ENCODE measurements at regions not wholly inside any gene's neighbourhood (a gene's known extent, or its start where the extent isn't known, plus 50 kb on each side); places are given as distances from the start of the nearest gene placed in this dataset.
"Not testable (repeated sequence)": the region's sequence is repeated elsewhere in the genome, so short reads cannot be mapped to it uniquely, and the experiment has no call there.

DNA sequence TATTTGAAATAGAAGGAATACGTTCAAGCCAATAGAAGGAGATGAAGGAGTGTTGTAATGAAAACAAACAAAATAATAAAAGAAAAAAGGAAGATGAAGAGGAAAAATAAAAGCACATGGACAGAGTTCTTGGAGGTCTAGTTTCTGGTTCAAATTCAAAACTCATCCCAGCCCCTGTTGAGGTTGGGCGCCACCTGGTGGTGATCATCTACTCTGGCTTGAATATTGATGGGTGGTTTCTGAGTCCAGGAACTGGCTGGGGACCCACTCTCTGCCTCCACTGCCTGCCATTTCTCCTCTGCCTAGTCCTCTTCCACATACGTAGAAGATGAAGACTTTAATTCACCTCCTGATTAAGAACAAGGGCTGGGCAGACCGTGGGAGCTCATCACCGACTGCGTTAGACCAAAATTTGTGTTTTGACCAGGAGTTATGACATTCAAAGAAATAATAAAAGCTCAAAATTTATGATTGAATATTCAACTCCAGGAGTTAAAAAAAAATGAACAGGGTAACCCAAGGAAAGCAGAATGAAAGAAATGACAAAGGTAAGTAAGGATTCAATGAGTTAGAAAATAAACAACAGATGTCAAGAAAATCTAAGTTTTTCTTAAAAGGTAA, 99.0 kb upstream of the SLC1A3 start:
- H3K27me3 Mint-ChIP-seq (ENCODE audit: low read depth, unreplicated experiment), result no peaks in the 10 kb centered on the region
- no peak overlapping the region for H3K27ac ChIP-seq (ENCODE audit: low read depth, low read length)
- DNase-seq (ENCODE audit: low read depth), result peak; percentile 36
- H3K4me3 Mint-ChIP-seq (ENCODE audit: unreplicated experiment), result no peak overlapping the region
- H3K9me3 Mint-ChIP-seq (ENCODE audit: unreplicated experiment), result peaks cover 10% of the 10 kb centered on the region
- H3K4me1 Mint-ChIP-seq (ENCODE audit: low read depth, unreplicated experiment), result peaks cover 24% of the 10 kb centered on the region
- no peak overlapping the region for H3K27ac Mint-ChIP-seq (ENCODE audit: unreplicated experiment)
- no peak overlapping the region for H3K9ac ChIP-seq (ENCODE audit: low read length)
- no peaks in the 10 kb centered on the region for H3K9me3 ChIP-seq (ENCODE audit: insufficient read depth, low read depth, low read length)
- no peak overlapping the region for H3K4me3 ChIP-seq (ENCODE audit: insufficient read depth, low read depth, low read length)
- no peaks in the 10 kb centered on the region for H3K36me3 ChIP-seq (ENCODE audit: insufficient read depth, low read length)
- H2AFZ ChIP-seq (ENCODE audit: low read depth, low read length), result no peak overlapping the region
- H3K4me1 ChIP-seq (ENCODE audit: insufficient read depth, low read length), result peaks cover 6% of the 10 kb centered on the region
- no peak for FAIRE-seq
- H3K79me2 ChIP-seq (ENCODE audit: insufficient read depth, low read length), result no peaks in the 10 kb centered on the region
- peaks cover 3% of the 10 kb centered on the region for H3K36me3 Mint-ChIP-seq (ENCODE audit: low read depth, unreplicated experiment)
- no peak overlapping the region for H3K4me2 ChIP-seq (ENCODE audit: low read length)
- no peaks in the 10 kb centered on the region for H3K27me3 ChIP-seq (ENCODE audit: insufficient read depth, low read length)
- no peaks in the 10 kb centered on the region for H4K20me1 ChIP-seq (ENCODE audit: insufficient read depth, low read length)
- TF ChIP-seq, protein P1, sequence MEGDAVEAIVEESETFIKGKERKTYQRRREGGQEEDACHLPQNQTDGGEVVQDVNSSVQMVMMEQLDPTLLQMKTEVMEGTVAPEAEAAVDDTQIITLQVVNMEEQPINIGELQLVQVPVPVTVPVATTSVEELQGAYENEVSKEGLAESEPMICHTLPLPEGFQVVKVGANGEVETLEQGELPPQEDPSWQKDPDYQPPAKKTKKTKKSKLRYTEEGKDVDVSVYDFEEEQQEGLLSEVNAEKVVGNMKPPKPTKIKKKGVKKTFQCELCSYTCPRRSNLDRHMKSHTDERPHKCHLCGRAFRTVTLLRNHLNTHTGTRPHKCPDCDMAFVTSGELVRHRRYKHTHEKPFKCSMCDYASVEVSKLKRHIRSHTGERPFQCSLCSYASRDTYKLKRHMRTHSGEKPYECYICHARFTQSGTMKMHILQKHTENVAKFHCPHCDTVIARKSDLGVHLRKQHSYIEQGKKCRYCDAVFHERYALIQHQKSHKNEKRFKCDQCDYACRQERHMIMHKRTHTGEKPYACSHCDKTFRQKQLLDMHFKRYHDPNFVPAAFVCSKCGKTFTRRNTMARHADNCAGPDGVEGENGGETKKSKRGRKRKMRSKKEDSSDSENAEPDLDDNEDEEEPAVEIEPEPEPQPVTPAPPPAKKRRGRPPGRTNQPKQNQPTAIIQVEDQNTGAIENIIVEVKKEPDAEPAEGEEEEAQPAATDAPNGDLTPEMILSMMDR (IDR thresholded peaks at IDR 0.05; ENCODE audit: insufficient read depth, low read depth, low read length), result peak; percentile 81
- no peak for TF ChIP-seq EZH2 (IDR thresholded peaks at IDR 0.05; ENCODE audit: insufficient read depth, low read length)

DNA sequence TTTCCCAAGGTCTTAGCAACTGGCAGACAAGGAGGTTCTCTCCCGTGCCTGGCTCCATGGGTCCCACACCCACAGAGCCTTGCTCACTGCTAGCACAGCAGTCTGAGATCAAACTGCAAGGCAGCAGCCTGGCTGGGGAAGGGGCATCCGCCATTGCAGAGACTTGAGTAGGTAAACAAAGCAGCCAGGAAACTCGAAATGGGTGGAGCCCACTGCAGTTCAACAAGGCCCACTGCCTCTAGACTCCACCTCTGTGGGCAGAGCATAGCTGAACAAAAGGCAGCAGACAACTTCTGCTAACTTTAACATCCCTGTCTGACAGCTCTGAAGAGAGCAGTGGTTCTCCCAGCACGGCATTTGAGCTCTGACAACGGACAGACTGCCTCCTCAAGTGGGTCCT, 98.1 kb upstream of the SLC1A3 start:
- not testable (repeated sequence) for H3K9ac ChIP-seq (ENCODE audit: low read length); H3K4me2 ChIP-seq (ENCODE audit: low read length); H3K4me3 Mint-ChIP-seq (ENCODE audit: unreplicated experiment); H3K27me3 Mint-ChIP-seq (ENCODE audit: low read depth, unreplicated experiment); H3K9me3 ChIP-seq (ENCODE audit: insufficient read depth, low read depth, low read length); H3K27me3 ChIP-seq (ENCODE audit: insufficient read depth, low read length); H2AFZ ChIP-seq (ENCODE audit: low read depth, low read length); H3K36me3 Mint-ChIP-seq (ENCODE audit: low read depth, unreplicated experiment); H3K27ac ChIP-seq (ENCODE audit: low read depth, low read length); H3K79me2 ChIP-seq (ENCODE audit: insufficient read depth, low read length); H3K4me1 ChIP-seq (ENCODE audit: insufficient read depth, low read length); FAIRE-seq; H3K36me3 ChIP-seq (ENCODE audit: insufficient read depth, low read length); H3K4me3 ChIP-seq (ENCODE audit: insufficient read depth, low read depth, low read length); DNase-seq (ENCODE audit: low read depth); H3K27ac Mint-ChIP-seq (ENCODE audit: unreplicated experiment); H4K20me1 ChIP-seq (ENCODE audit: insufficient read depth, low read length)
- Mint-ChIP-seq H3K9me3 (ENCODE audit: unreplicated experiment) (peaks cover 10% of the 10 kb centered on the region), H3K4me1 (ENCODE audit: low read depth, unreplicated experiment) (peaks cover 16% of the 10 kb centered on the region)

DNA sequence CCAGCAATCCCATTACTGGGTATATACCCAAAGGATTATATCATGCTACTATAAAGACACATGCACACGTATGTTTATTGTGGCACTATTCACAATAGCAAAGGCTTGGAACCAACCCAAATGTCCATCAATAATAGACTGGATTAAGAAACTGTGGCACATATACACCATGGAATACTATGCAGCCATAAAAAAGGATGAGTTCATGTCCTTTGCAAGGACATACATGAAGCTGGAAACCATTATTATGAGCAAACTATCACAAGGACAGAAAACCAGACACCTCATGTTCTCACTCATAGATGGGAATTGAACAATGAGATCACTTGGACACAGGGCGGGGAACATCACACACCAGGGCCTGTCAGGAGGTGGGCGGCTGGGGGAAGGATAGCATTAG, 92.8 kb upstream of the SLC1A3 start:
- FAIRE-seq; H3K4me3 Mint-ChIP-seq (ENCODE audit: unreplicated experiment): not testable (repeated sequence)

More for the DNA sequence above, 92.8 kb upstream of the SLC1A3 start:
- not testable (repeated sequence) for H3K4me1 ChIP-seq (ENCODE audit: insufficient read depth, low read length); H3K27me3 Mint-ChIP-seq (ENCODE audit: low read depth, unreplicated experiment); H3K27me3 ChIP-seq (ENCODE audit: insufficient read depth, low read length); H2AFZ ChIP-seq (ENCODE audit: low read depth, low read length); H3K9me3 ChIP-seq (ENCODE audit: insufficient read depth, low read depth, low read length); H3K79me2 ChIP-seq (ENCODE audit: insufficient read depth, low read length); H3K9ac ChIP-seq (ENCODE audit: low read length); H3K36me3 Mint-ChIP-seq (ENCODE audit: low read depth, unreplicated experiment); H4K20me1 ChIP-seq (ENCODE audit: insufficient read depth, low read length); H3K27ac ChIP-seq (ENCODE audit: low read depth, low read length); H3K27ac Mint-ChIP-seq (ENCODE audit: unreplicated experiment); H3K36me3 ChIP-seq (ENCODE audit: insufficient read depth, low read length); H3K4me3 ChIP-seq (ENCODE audit: insufficient read depth, low read depth, low read length); DNase-seq (ENCODE audit: low read depth); H3K4me2 ChIP-seq (ENCODE audit: low read length); H3K4me1 Mint-ChIP-seq (ENCODE audit: low read depth, unreplicated experiment)
- peaks cover 10% of the 10 kb centered on the region for H3K9me3 Mint-ChIP-seq (ENCODE audit: unreplicated experiment)
